OCI-LY7 (cell line): ENCODE measurements at regions not wholly inside any gene's neighbourhood (a gene's known extent, or its start where the extent isn't known, plus 50 kb on each side); places are given as distances from the start of the nearest gene placed in this dataset.

Source experiments
- BruUV-seq: library from RNA; stranded (reverse); fragments of 400-500 nt; replicated peaks from 2 replicates; lab custom pipeline; 2021; lab: Mats Ljungman, UMichigan
- CTCF ChIA-PET: fragments of 300-600 bp; sonication (Branson Sonifier 250); formaldehyde crosslinking; loops from one replicate; lab custom pipeline; 2022; ENCODE audit warnings: antibody characterized with exemption; ENCODE audit not compliant: unreplicated experiment; lab: Charles Lee
- POLR2A ChIA-PET: fragments of 300-600 bp; sonication (Branson Sonifier 250); formaldehyde crosslinking; loops from one replicate; lab custom pipeline; 2022; ENCODE audit warnings: antibody characterized with exemption; lab: Charles Lee
- DNase-seq: peaks from one replicate; pipeline ENCODE4 v3.0.0-alpha.2; 2015; ENCODE audit warnings: low spot score
- H2AFZ ChIP-seq: fragments of 200-600 bp; sonication (generic), shearing (Covaris generic); 2 replicates; pipeline ENCODE4 v1.6.1; 2014; ENCODE audit warnings: mild to moderate bottlenecking, antibody characterized with exemption, low read length, moderate library complexity
- H3K27ac ChIP-seq: fragments of 200-600 bp; sonication (generic); 2 replicates; pipeline ENCODE4 v1.5.1; 2014; ENCODE audit warnings: mixed run types, low read depth, mild to moderate bottlenecking, moderate library complexity, low read length, inconsistent platforms; ENCODE audit not compliant: poor library complexity, severe bottlenecking
- H3K36me3 ChIP-seq: fragments of 200-600 bp; sonication (generic); 2 replicates; pipeline ENCODE4 v1.6.1; 2014; ENCODE audit warnings: mild to moderate bottlenecking, antibody characterized with exemption, low read length, moderate library complexity, mixed read lengths; ENCODE audit not compliant: insufficient read depth
- H3K4me1 ChIP-seq: fragments of 200-600 bp; sonication (generic); 2 replicates; pipeline ENCODE4 v1.5.1; 2014; ENCODE audit warnings: mild to moderate bottlenecking, low read length; ENCODE audit not compliant: insufficient read depth, poor library complexity, severe bottlenecking
- H3K4me2 ChIP-seq: fragments of 200-600 bp; sonication (generic); 2 replicates; pipeline ENCODE4 v1.6.1; 2014; ENCODE audit warnings: mild to moderate bottlenecking, low read length
- H3K4me3 ChIP-seq: fragments of 200-600 bp; sonication (generic); 2 replicates; pipeline ENCODE4 v1.5.1; 2014; ENCODE audit warnings: mild to moderate bottlenecking, low read depth, low read length; ENCODE audit not compliant: poor library complexity, severe bottlenecking
- H3K79me2 ChIP-seq: fragments of 200-600 bp; sonication (generic); 2 replicates; pipeline ENCODE4 v1.6.1; 2016; ENCODE audit warnings: low read depth, mild to moderate bottlenecking, low read length, moderate library complexity, mixed read lengths; ENCODE audit not compliant: insufficient read depth
- H3K9me2 ChIP-seq: fragments of 200-600 bp; sonication (generic); 2 replicates; pipeline ENCODE4 v1.6.1; 2016; ENCODE audit warnings: mild to moderate bottlenecking, low read length, mixed read lengths; ENCODE audit not compliant: insufficient read depth
- H3K9me3 ChIP-seq: fragments of 200-600 bp; sonication (generic); 2 replicates; pipeline ENCODE4 v1.6.1; 2014; ENCODE audit warnings: mild to moderate bottlenecking, mixed run types, low read length, mixed read lengths
- H4K20me1 ChIP-seq: fragments of 200-600 bp; sonication (generic); 2 replicates; pipeline ENCODE4 v1.6.1; 2014; ENCODE audit warnings: mild to moderate bottlenecking, antibody characterized with exemption, low read length, moderate library complexity, mixed read lengths; ENCODE audit not compliant: insufficient read depth
- EZH2phosphoT487 ChIP-seq: fragments of 200-600 bp; sonication (generic); IDR thresholded peaks from 2 replicates; pipeline ENCODE4 v1.6.1; 2018; ENCODE audit warnings: low read depth, borderline replicate concordance, mild to moderate bottlenecking, mixed run types, antibody characterized with exemption, low read length, moderate library complexity, mixed read lengths
- intact Hi-C: fragments of 100-400 bp; cut with micrococcal nuclease; formaldehyde crosslinking; loops from one replicate; pipeline ENCODE4 v1.10.0; 2022; ENCODE audit not compliant: unreplicated experiment
- TF ChIP-seq, protein P1 (sequence below): fragments of 200-600 bp; sonication (generic); conservative IDR thresholded peaks from 2 replicates; pipeline ENCODE4 v1.5.1; 2014; ENCODE audit warnings: mild to moderate bottlenecking, antibody characterized with exemption, low read length, moderate library complexity, mixed read lengths

DNA sequence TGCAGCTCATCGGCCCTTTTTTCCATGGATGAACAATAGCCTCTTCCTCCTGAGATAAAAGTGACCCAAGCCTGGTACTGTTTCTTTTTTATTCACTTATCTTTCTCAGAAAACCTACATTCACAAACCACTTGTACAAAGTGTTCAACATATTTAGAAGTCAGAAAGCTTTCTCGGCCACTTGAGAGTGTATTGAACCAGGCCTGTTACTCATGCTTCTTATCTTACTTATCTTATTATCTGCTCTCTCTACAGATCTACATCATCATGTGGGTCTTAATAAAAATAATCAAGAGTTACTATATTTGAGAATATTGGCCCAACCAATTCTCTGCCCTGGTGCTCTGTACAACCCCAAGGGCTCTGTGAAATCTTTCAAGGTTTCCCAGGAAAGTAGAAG, 242.1 kb downstream of the MREG start:
- H3K9me3 ChIP-seq = no peaks in the 10 kb centered on the region
- no TSS peak for BruUV-seq
- H3K36me3 ChIP-seq = no peaks in the 10 kb centered on the region
- no peaks in the 10 kb centered on the region for H3K9me2 ChIP-seq
- CTCF ChIA-PET = no interaction called here
- POLR2A ChIA-PET = no interaction called here
- no peaks in the 10 kb centered on the region for H4K20me1 ChIP-seq
- TF ChIP-seq, protein P1, sequence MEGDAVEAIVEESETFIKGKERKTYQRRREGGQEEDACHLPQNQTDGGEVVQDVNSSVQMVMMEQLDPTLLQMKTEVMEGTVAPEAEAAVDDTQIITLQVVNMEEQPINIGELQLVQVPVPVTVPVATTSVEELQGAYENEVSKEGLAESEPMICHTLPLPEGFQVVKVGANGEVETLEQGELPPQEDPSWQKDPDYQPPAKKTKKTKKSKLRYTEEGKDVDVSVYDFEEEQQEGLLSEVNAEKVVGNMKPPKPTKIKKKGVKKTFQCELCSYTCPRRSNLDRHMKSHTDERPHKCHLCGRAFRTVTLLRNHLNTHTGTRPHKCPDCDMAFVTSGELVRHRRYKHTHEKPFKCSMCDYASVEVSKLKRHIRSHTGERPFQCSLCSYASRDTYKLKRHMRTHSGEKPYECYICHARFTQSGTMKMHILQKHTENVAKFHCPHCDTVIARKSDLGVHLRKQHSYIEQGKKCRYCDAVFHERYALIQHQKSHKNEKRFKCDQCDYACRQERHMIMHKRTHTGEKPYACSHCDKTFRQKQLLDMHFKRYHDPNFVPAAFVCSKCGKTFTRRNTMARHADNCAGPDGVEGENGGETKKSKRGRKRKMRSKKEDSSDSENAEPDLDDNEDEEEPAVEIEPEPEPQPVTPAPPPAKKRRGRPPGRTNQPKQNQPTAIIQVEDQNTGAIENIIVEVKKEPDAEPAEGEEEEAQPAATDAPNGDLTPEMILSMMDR = no peak
- TF ChIP-seq EZH2phosphoT487 = no peak
- no peak for DNase-seq
- intact Hi-C loops = no loop called here
- H2AFZ ChIP-seq = no peak overlapping the region
- H3K27ac ChIP-seq = no peak overlapping the region
- H3K4me1 ChIP-seq = no peaks in the 10 kb centered on the region
- no peaks in the 10 kb centered on the region for H3K79me2 ChIP-seq
- no peak overlapping the region for H3K4me3 ChIP-seq
- no peak overlapping the region for H3K4me2 ChIP-seq

DNA sequence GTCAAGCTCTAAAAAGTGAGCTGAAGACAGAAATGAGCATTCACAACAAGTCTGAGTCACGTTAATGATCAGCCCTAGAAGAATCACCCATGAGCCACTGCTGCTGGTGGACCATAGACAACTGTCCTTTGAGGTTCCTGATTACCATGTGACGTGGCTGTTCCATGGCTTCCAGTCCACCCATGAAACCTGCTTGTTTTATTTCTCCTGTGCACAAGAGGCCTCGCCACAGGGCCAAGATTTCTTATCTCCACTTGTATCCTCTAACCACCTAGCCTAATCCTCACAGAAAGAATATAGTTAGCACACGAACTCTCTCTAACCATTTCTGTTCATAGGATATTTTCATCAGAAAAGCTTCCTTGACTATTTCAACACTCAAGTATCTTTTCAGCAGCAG, 242.7 kb downstream of the MREG start:
- Histone ChIP-seq H3K36me3 (no peaks in the 10 kb centered on the region), H3K9me3 (no peaks in the 10 kb centered on the region), H3K9me2 (no peaks in the 10 kb centered on the region), H3K27ac (no peak overlapping the region), H3K4me1 (no peaks in the 10 kb centered on the region), H2AFZ (no peak overlapping the region), H4K20me1 (no peaks in the 10 kb centered on the region), H3K4me3 (no peak overlapping the region), H3K4me2 (no peak overlapping the region), H3K79me2 (no peaks in the 10 kb centered on the region)
- CTCF ChIA-PET = no interaction called here
- DNase-seq = no peak
- TF ChIP-seq, protein P1 = no peak
- no peak for TF ChIP-seq EZH2phosphoT487
- intact Hi-C loops = no loop called here
- POLR2A ChIA-PET = interaction anchor here (0.7 kb wide), 1 partner anchor 42 kb away, joined by 4 read pairs; no protein-coding TSS in a partner anchor
- BruUV-seq = no TSS peak

DNA sequence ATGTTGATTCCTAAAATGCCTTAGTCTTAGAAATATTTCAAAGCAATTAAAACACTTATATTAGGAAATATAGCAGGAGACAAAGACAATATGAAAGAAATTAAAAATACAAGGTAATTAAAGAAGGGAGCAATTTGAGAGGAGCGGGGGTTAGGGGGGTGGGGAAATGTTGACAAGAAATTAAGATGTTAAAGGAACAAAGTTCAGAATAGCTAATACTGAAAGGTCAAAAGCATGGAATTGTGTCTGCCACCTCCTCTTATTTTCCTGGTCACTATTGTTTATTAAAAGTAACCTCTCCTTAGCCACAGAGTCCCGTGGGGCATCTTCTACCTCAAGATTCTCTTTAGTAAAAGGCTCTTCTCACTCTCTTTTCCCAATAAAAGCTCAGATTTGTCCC, 244.1 kb downstream of the MREG start:
- no peak for DNase-seq
- Histone ChIP-seq H4K20me1 (no peaks in the 10 kb centered on the region), H3K4me1 (no peaks in the 10 kb centered on the region), H3K9me2 (no peaks in the 10 kb centered on the region), H3K79me2 (no peaks in the 10 kb centered on the region), H3K27ac (no peak overlapping the region), H2AFZ (no peak overlapping the region), H3K4me2 (no peak overlapping the region), H3K9me3 (no peaks in the 10 kb centered on the region), H3K36me3 (no peaks in the 10 kb centered on the region), H3K4me3 (no peak overlapping the region)
- CTCF ChIA-PET = no interaction called here
- BruUV-seq = no TSS peak
- intact Hi-C loops = no loop called here
- TF ChIP-seq EZH2phosphoT487 = no peak
- TF ChIP-seq, protein P1 = no peak
- POLR2A ChIA-PET = no interaction called here
